Activated CD4-positive, alpha-beta T cell treated with anti-CD3 and anti-CD28 coated beads, Interleukin-2, amount 10 ng/mL, durations not matched to agents 7 days and 5 days (primary cell): ENCODE measurements at regions not wholly inside any gene's neighbourhood (a gene's known extent, or its start where the extent isn't known, plus 50 kb on each side); places are given as distances from the start of the nearest gene placed in this dataset.

ENCODE experiments used
- CTCF ChIA-PET: fragments of 350-600 bp; sonication (Branson Sonifier 250); formaldehyde crosslinking; loops from one replicate; lab custom pipeline; 2021; ENCODE audit warnings: antibody characterized with exemption; lab: Charles Lee
- POLR2A ChIA-PET: fragments of 350-600 bp; sonication (Branson Sonifier 250); formaldehyde crosslinking; loops from one replicate; lab custom pipeline; 2021; ENCODE audit warnings: antibody characterized with exemption; lab: Charles Lee
- DNase-seq: peaks from one replicate; pipeline ENCODE4 v3.0.0-alpha.2; 2020
- H3K27ac Mint-ChIP-seq: one replicate; pipeline ENCODE4 v1.8.0; 2021; ENCODE audit warnings: mild to moderate bottlenecking, moderate library complexity, mixed read lengths
- H3K27me3 Mint-ChIP-seq: one replicate; pipeline ENCODE4 v1.8.0; 2021; ENCODE audit warnings: mixed read lengths
- H3K36me3 Mint-ChIP-seq: one replicate; pipeline ENCODE4 v1.8.0; 2021; ENCODE audit warnings: low read depth, mixed read lengths
- H3K4me1 Mint-ChIP-seq: one replicate; pipeline ENCODE4 v1.8.0; 2021; ENCODE audit warnings: mixed read lengths
- H3K4me3 Mint-ChIP-seq: one replicate; pipeline ENCODE4 v1.8.0; 2021; ENCODE audit warnings: mild to moderate bottlenecking, moderate library complexity, mixed read lengths
- H3K9me3 Mint-ChIP-seq: one replicate; pipeline ENCODE4 v1.8.0; 2021; ENCODE audit warnings: mixed read lengths

- Mint-ChIP-seq H3K36me3 (no peaks in the 10 kb centered on the region), H3K4me1 (no peaks in the 10 kb centered on the region), H3K9me3 (no peaks in the 10 kb centered on the region), H3K4me3 (no peak overlapping the region), H3K27ac (no peak overlapping the region), H3K27me3 (no peaks in the 10 kb centered on the region)
- CTCF ChIA-PET, result no interaction called here
- no peak for DNase-seq
- POLR2A ChIA-PET, result no interaction called here
These were observed 376.5 kb downstream of the HNRNPD start for GRCh38 chr4:81997313-81997712.

- no peaks in the 10 kb centered on the region for H3K36me3 Mint-ChIP-seq
- no peak overlapping the region for H3K27ac Mint-ChIP-seq
- DNase-seq, result no peak
- no peak overlapping the region for H3K4me3 Mint-ChIP-seq
- POLR2A ChIA-PET, result no interaction called here
- H3K4me1 Mint-ChIP-seq, result no peaks in the 10 kb centered on the region
- H3K9me3 Mint-ChIP-seq, result no peaks in the 10 kb centered on the region
- CTCF ChIA-PET, result no interaction called here
- no peaks in the 10 kb centered on the region for H3K27me3 Mint-ChIP-seq
These were observed 382.9 kb downstream of the HNRNPD start for GRCh38 chr4:81990898-81991297.

GRCh38 chr4:81990211-81990610 is 383.6 kb downstream of the HNRNPD start:
- CTCF ChIA-PET, result no interaction called here
- DNase-seq, result no peak
- Mint-ChIP-seq H3K27ac (no peak overlapping the region), H3K36me3 (no peaks in the 10 kb centered on the region), H3K9me3 (no peaks in the 10 kb centered on the region), H3K4me3 (no peak overlapping the region), H3K27me3 (no peaks in the 10 kb centered on the region), H3K4me1 (no peaks in the 10 kb centered on the region)
- POLR2A ChIA-PET, result no interaction called here

- Mint-ChIP-seq H3K4me3 (no peak overlapping the region), H3K36me3 (no peaks in the 10 kb centered on the region), H3K27me3 (no peaks in the 10 kb centered on the region), H3K27ac (no peak overlapping the region), H3K9me3 (no peaks in the 10 kb centered on the region), H3K4me1 (no peaks in the 10 kb centered on the region)
- ChIA-PET CTCF (no interaction called here), POLR2A (no interaction called here)
- no peak for DNase-seq
These were observed 384.6 kb downstream of the HNRNPD start for GRCh38 chr4:81989202-81989601.

- no peak for DNase-seq
- Mint-ChIP-seq H3K36me3 (no peaks in the 10 kb centered on the region), H3K27ac (no peak overlapping the region), H3K27me3 (no peaks in the 10 kb centered on the region), H3K9me3 (no peaks in the 10 kb centered on the region), H3K4me3 (no peak overlapping the region), H3K4me1 (no peaks in the 10 kb centered on the region)
- POLR2A ChIA-PET, result no interaction called here
- CTCF ChIA-PET, result no interaction called here
These were observed 385.6 kb downstream of the HNRNPD start for GRCh38 chr4:81988178-81988577.

- H3K27me3 Mint-ChIP-seq, result no peaks in the 10 kb centered on the region
- no peak overlapping the region for H3K4me3 Mint-ChIP-seq
- H3K27ac Mint-ChIP-seq, result no peak overlapping the region
- H3K4me1 Mint-ChIP-seq, result no peaks in the 10 kb centered on the region
- CTCF ChIA-PET, result interaction anchor here (1.5 kb wide), 1 partner anchor 284 kb away, joined by 3 read pairs; no protein-coding TSS in a partner anchor
- no peaks in the 10 kb centered on the region for H3K36me3 Mint-ChIP-seq
- POLR2A ChIA-PET, result no interaction called here
- H3K9me3 Mint-ChIP-seq, result no peaks in the 10 kb centered on the region
- no peak for DNase-seq
These were observed 389.0 kb downstream of the HNRNPD start for GRCh38 chr4:81984746-81985145.

- H3K4me3 Mint-ChIP-seq, result no peak overlapping the region
- ChIA-PET POLR2A (no interaction called here), CTCF (no interaction called here)
These were observed 390.8 kb downstream of the HNRNPD start for GRCh38 chr4:81982846-81983540.

GRCh38 chr4:81981218-81981617 is 392.6 kb downstream of the HNRNPD start:
- no peak for DNase-seq
- no peak overlapping the region for H3K27ac Mint-ChIP-seq

More at GRCh38 chr4:81982846-81983540, 390.8 kb downstream of the HNRNPD start:
- H3K36me3 Mint-ChIP-seq, result no peaks in the 10 kb centered on the region
- H3K27me3 Mint-ChIP-seq, result no peaks in the 10 kb centered on the region
- H3K4me1 Mint-ChIP-seq, result no peaks in the 10 kb centered on the region
- no peaks in the 10 kb centered on the region for H3K9me3 Mint-ChIP-seq
- H3K27ac Mint-ChIP-seq, result no peak overlapping the region
- no peak for DNase-seq

GRCh38 chr4:81974523-81974922 is 399.3 kb downstream of the HNRNPD start:
- no peaks in the 10 kb centered on the region for H3K9me3 Mint-ChIP-seq
- H3K4me1 Mint-ChIP-seq, result peaks cover 19% of the 10 kb centered on the region
- CTCF ChIA-PET, result no interaction called here
- no peak for DNase-seq
- H3K27ac Mint-ChIP-seq, result no peak overlapping the region
- no peaks in the 10 kb centered on the region for H3K36me3 Mint-ChIP-seq
- H3K27me3 Mint-ChIP-seq, result no peaks in the 10 kb centered on the region
- POLR2A ChIA-PET, result no interaction called here
- no peak overlapping the region for H3K4me3 Mint-ChIP-seq

More at GRCh38 chr4:81981218-81981617, 392.6 kb downstream of the HNRNPD start:
- H3K36me3 Mint-ChIP-seq, result no peaks in the 10 kb centered on the region
- peaks cover 8% of the 10 kb centered on the region for H3K4me1 Mint-ChIP-seq
- no peak overlapping the region for H3K4me3 Mint-ChIP-seq
- ChIA-PET CTCF (no interaction called here), POLR2A (no interaction called here)
- H3K9me3 Mint-ChIP-seq, result no peaks in the 10 kb centered on the region
- no peaks in the 10 kb centered on the region for H3K27me3 Mint-ChIP-seq

- H3K27ac Mint-ChIP-seq, result no peak overlapping the region
- CTCF ChIA-PET, result no interaction called here
These were observed 402.0 kb downstream of the HNRNPD start for GRCh38 chr4:81971637-81972381.

GRCh38 chr4:81971061-81971460 is 402.7 kb downstream of the HNRNPD start:
- Mint-ChIP-seq H3K27me3 (no peaks in the 10 kb centered on the region), H3K36me3 (no peaks in the 10 kb centered on the region), H3K4me3 (no peak overlapping the region), H3K27ac (no peak overlapping the region), H3K4me1 (peaks cover 13% of the 10 kb centered on the region), H3K9me3 (no peaks in the 10 kb centered on the region)
- ChIA-PET POLR2A (no interaction called here), CTCF (no interaction called here)
- no peak for DNase-seq

More at GRCh38 chr4:81971637-81972381, 402.0 kb downstream of the HNRNPD start:
- H3K27me3 Mint-ChIP-seq, result no peaks in the 10 kb centered on the region
- no peak overlapping the region for H3K4me3 Mint-ChIP-seq
- POLR2A ChIA-PET, result no interaction called here
- no peaks in the 10 kb centered on the region for H3K9me3 Mint-ChIP-seq
- peaks cover 11% of the 10 kb centered on the region for H3K4me1 Mint-ChIP-seq
- no peaks in the 10 kb centered on the region for H3K36me3 Mint-ChIP-seq
- DNase-seq, result no peak

GRCh38 chr4:81970454-81970853 is 403.3 kb downstream of the HNRNPD start:
- Mint-ChIP-seq H3K27me3 (no peaks in the 10 kb centered on the region), H3K9me3 (no peaks in the 10 kb centered on the region), H3K4me1 (peaks cover 19% of the 10 kb centered on the region), H3K4me3 (no peak overlapping the region), H3K36me3 (no peaks in the 10 kb centered on the region), H3K27ac (no peak overlapping the region)
- ChIA-PET POLR2A (no interaction called here), CTCF (no interaction called here)
- DNase-seq, result no peak

GRCh38 chr4:81966676-81967075 is 407.1 kb downstream of the HNRNPD start:
- no peak overlapping the region for H3K27ac Mint-ChIP-seq

More at GRCh38 chr4:81966676-81967075, 407.1 kb downstream of the HNRNPD start:
- ChIA-PET CTCF (no interaction called here), POLR2A (no interaction called here)
- no peak for DNase-seq
- no peak overlapping the region for H3K4me3 Mint-ChIP-seq
- H3K9me3 Mint-ChIP-seq, result no peaks in the 10 kb centered on the region
- H3K36me3 Mint-ChIP-seq, result no peaks in the 10 kb centered on the region
- H3K27me3 Mint-ChIP-seq, result no peaks in the 10 kb centered on the region
- H3K4me1 Mint-ChIP-seq, result peaks cover 13% of the 10 kb centered on the region
